MM.1S (cell line): ENCODE measurements at regions not wholly inside any gene's neighbourhood (a gene's known extent, or its start where the extent isn't known, plus 50 kb on each side); places are given as distances from the start of the nearest gene placed in this dataset.

Experiments
- EZH2 ChIP-seq: fragments of 300-600 bp; sonication (generic); optimal IDR thresholded peaks from 2 replicates; pipeline ENCODE3; 2017; ENCODE audit warnings: low read depth, mild to moderate bottlenecking, antibody characterized with exemption, low read length, mixed read lengths
- EZH2phosphoT487 ChIP-seq: fragments of 300-600 bp; sonication (generic); IDR thresholded peaks from 2 replicates; pipeline ENCODE4 v1.6.1; 2018; ENCODE audit warnings: antibody characterized with exemption, low read length
- TF ChIP-seq, protein P1 (sequence below): fragments of 300-600 bp; sonication (generic); IDR thresholded peaks from 2 replicates; pipeline ENCODE4 v1.5.1; 2016; ENCODE audit warnings: antibody characterized with exemption, low read length, mixed read lengths

GRCh38 chr7:125746510-125746909 is 816.9 kb upstream of the POT1 start:
- TF ChIP-seq, protein P1, sequence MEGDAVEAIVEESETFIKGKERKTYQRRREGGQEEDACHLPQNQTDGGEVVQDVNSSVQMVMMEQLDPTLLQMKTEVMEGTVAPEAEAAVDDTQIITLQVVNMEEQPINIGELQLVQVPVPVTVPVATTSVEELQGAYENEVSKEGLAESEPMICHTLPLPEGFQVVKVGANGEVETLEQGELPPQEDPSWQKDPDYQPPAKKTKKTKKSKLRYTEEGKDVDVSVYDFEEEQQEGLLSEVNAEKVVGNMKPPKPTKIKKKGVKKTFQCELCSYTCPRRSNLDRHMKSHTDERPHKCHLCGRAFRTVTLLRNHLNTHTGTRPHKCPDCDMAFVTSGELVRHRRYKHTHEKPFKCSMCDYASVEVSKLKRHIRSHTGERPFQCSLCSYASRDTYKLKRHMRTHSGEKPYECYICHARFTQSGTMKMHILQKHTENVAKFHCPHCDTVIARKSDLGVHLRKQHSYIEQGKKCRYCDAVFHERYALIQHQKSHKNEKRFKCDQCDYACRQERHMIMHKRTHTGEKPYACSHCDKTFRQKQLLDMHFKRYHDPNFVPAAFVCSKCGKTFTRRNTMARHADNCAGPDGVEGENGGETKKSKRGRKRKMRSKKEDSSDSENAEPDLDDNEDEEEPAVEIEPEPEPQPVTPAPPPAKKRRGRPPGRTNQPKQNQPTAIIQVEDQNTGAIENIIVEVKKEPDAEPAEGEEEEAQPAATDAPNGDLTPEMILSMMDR = no peak
- TF ChIP-seq EZH2 (no peak), EZH2phosphoT487 (no peak)
